ENCODE measurements at regions not wholly inside any gene's neighbourhood (a gene's known extent, or its start where the extent isn't known, plus 50 kb on each side); places are given as distances from the start of the nearest gene placed in this dataset.

DNA sequence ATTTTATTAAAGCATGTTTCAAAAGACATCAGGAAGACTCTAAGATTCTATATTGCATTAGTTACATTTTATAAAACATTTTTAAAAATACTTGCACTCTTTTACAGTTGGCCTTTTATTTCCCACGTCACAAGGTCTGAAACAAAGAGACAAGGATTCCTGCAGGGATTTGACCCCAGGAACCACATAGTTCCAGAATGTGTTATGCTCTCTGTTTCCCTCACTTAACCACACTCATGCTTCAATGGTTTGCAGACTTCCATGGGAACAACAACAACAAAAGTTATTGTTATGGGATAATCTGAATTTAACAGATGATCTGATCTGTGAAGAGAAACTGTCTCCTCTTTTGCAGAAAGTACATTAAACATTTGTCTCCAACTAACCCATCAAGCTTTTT is 104.3 kb upstream of the PPFIA2 start:
- TF ChIP-seq, protein P1, sequence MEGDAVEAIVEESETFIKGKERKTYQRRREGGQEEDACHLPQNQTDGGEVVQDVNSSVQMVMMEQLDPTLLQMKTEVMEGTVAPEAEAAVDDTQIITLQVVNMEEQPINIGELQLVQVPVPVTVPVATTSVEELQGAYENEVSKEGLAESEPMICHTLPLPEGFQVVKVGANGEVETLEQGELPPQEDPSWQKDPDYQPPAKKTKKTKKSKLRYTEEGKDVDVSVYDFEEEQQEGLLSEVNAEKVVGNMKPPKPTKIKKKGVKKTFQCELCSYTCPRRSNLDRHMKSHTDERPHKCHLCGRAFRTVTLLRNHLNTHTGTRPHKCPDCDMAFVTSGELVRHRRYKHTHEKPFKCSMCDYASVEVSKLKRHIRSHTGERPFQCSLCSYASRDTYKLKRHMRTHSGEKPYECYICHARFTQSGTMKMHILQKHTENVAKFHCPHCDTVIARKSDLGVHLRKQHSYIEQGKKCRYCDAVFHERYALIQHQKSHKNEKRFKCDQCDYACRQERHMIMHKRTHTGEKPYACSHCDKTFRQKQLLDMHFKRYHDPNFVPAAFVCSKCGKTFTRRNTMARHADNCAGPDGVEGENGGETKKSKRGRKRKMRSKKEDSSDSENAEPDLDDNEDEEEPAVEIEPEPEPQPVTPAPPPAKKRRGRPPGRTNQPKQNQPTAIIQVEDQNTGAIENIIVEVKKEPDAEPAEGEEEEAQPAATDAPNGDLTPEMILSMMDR (IDR thresholded peaks at IDR 0.05): no peak
- no peak for TF ChIP-seq POLR2A (IDR thresholded peaks at IDR 0.05)

Measured in Peyer's patch (tissue), 4 donors.